NCI-H748 (cell line): ENCODE measurements at regions not wholly inside any gene's neighbourhood (a gene's known extent, or its start where the extent isn't known, plus 50 kb on each side); places are given as distances from the start of the nearest gene placed in this dataset.
"Not testable (repeated sequence)": the region's sequence is repeated elsewhere in the genome, so short reads cannot be mapped to it uniquely, and the experiment has no call there.

Experiments
- DNase-seq: peaks from one replicate; lab custom pipeline; 2025; ENCODE audit not compliant: unreplicated experiment; lab: John Stamatoyannopoulos, UW

DNA sequence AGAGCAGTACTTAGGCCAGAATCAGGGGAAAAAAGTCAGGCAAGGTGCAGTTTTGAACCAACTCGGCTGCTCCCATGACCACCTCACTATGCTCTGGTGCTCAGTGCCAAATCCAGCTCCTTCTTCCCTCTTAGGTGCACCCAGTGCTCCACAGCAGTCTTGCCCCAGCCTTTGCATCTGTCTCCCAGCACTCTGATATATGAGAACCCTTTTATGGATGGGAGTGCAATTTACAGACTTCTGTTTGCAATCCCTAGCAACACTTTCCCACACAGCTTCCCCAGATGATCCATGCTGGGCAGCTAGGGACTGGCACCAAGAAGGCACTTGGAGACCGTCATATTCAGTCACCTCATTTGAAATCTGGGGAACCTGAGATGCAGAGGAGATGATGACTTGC lies 267.9 kb upstream of the CCL2 start:
- no peak for DNase-seq

- DNase-seq = no peak
These were observed 265.5 kb upstream of the CCL2 start for GRCh38 chr17:33989361-33990148.

DNA sequence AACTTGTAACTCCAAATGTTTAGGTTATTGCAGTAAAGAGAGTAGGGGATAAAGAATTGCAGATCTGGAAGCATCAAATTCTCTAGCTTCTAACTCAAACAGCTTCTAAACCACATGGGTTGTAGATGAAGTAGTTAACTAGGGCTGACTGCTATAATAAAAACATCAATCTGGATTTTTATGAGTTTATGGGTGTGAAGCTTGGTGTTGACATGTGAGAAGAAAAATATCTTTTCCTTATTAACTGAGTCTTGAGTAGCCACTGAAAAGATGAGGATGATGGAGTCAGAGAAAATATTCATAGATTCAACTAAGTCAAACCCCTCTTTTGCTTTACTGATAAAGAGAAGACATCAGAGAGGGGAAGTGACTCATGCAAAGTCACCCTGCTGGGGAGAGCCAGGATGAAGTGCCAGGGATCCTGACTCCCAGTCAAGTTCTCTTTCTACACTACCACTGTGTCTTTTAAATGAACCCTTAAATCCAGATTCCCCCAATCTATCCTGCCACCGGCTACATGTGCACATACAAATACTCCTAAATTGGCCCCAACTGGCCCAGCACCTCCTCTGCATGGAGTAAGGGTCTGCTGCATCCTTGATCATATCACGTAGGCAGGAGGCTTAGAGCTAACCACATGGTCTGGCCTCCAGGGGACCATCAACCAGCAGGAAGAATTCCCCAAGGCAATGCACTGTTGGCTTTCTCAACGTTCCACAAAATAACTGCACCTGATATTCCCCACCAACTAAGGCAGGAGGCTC lies 264.0 kb upstream of the CCL2 start:
- no peak for DNase-seq

DNA sequence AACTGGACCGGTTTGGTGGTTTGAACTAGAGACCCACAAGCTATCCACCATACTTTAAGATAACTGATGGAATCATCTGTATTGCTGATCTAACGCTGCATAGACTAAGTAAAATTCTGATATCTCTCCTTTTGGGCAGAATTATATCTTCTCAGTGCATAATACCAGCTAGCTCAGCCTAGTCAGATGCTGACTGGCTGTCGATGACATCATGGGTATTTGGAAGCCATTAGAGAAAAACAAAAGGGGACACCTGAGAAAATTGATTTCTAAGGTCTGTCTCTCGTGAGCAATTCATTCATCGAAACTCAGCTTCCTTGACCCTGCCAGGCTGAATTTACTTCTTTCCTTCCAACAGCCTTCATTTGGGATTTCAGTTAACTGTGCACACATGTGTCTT lies 263.0 kb upstream of the CCL2 start:
- no peak for DNase-seq

GRCh38 chr17:34000639-34001038 lies 254.4 kb upstream of the CCL2 start:
- DNase-seq = no peak

- no peak for DNase-seq
These were observed 253.8 kb upstream of the CCL2 start for GRCh38 chr17:34001246-34001645.

DNA sequence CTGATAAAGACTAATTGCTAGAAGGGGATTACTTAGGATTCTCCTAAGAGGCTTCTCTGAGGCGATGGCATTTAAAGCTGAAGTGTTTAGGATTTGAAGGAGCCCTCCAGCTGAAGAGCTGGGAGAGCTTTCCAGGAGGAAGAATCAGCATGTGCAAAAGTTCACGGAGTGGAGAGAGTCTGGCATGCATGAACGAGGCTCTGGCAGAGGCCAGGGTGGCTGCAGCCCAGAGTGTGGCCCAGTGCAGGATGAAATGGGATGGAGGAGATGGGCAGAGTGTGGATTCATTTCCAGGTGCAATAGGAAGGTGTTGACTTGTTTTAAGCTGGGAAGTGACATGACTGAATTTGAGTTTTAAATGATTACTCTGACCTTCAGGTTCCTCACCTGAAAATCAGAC lies 249.0 kb upstream of the CCL2 start:
- DNase-seq = no peak

DNA sequence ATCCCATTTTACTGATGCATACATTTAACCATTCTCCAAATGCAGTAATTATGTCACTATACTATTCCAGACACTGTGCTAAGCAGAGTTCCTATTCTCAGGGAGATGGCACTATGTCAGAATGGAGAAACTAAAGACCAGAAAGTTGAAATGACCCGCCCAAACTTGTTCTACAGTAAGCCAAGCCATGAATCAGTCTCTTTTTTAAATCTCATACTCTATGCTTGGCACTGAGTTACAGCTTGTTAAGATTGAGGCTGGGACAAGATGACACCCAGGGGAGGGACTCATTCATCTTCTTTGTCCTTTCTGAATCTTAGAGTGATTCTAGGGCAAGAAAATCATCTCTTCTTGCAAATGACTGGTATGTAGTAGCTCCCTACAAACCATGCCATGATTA lies 247.0 kb upstream of the CCL2 start:
- DNase-seq = no peak

- DNase-seq = no peak
These were observed 245.2 kb upstream of the CCL2 start for GRCh38 chr17:34009912-34010311.

- DNase-seq = no peak
These were observed 244.6 kb upstream of the CCL2 start for GRCh38 chr17:34010534-34010933.

DNA sequence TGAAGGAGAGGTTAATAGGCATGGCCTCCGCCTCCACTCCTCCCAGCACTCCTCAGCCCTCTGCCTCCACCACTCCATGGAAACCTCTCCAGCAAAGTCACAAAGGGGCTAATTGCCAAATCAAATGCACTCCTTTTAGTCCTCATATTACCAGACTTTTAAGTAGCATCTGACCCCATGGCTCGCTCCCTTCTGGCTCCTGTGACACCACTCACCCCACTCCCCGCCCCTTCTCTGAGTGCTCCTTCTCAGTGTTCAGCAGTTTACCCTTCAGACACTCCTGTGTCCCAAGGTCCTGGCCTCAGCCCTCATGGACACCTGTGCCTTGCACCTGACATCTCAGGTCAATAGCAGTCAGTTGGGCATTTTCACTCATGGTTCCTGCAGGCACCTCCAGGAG lies 243.5 kb upstream of the CCL2 start:
- DNase-seq = no peak

- DNase-seq = no peak
These were observed 242.2 kb upstream of the CCL2 start for GRCh38 chr17:34012709-34013375.

- no peak for DNase-seq
These were observed 239.8 kb upstream of the CCL2 start for GRCh38 chr17:34015253-34015652.

DNA sequence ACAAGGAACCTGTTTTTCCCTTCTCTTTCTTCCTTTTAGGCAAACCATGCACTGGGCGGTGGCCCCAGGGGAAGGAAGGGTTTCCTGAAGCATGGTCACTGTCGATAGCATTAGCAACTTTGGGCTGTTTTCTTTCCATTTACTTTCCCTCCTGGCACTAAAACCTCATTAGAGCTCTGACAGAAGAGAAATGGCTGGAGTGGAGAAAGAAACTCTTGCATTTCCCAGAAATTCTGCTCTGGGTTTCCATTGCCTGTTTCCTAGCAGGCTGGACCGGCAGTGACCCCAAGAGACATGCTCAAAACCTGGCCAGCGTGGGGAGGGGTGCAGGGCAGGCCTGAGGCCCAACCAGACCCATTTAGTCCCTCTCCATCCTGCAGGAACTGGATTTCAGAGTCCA lies 230.7 kb upstream of the CCL2 start:
- no peak for DNase-seq

DNA sequence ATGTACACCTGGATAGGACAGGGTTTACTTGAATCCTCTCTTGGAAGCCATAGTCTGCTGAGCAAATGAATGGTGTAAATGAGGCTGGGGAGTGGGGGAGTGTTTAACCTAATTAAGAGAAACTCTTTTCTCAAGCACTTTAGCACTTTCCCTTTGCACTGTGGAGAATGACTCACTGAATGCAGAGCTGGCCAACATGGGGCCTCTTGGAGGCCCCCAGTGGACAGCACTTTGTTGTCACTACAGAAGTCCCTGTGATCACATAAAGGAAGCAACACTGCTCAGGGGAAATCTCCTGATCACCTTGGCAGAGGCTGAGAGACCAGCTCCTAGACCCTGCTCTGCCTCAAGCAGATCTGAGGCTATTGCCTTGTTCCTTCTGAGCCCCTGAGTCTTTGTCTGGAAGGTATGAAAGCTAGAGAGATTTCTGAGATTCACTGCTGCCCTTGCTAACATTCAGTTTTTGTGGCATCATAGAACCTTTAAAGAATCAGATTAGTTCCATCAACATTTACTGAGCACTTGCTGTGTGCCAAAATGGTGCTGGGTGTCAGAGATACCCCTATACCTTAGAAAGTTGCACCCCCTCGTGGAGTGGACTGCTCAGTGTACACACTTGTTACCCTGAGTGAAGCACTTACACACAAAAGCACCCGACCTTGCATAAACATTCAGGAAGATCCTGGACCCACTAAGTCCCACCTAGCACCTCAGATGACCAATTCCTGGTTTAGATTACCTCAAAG lies 230.1 kb upstream of the CCL2 start:
- no peak for DNase-seq

DNA sequence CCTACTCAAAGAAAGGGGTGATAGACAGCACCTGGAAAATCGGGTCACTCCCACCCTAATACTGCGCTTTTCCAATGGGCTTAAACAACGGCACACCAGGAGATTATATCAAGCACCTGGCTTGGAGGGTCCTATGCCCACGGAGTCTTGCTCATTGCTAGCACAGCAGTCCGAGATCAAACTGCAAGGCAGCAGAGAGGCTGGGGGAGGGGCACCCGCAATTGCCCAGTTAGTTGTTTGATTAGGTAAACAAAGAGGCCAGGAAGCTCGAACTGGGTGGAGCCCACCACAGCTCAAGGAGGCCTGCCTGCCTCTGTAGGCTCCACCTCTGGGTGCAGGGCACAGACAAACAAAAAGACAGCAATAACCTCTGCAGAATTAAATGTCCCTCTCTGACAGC lies 224.5 kb upstream of the CCL2 start:
- peak; percentile 61 for DNase-seq

- DNase-seq = not testable (repeated sequence)
These were observed 222.8 kb upstream of the CCL2 start for GRCh38 chr17:34032305-34032704.

DNA sequence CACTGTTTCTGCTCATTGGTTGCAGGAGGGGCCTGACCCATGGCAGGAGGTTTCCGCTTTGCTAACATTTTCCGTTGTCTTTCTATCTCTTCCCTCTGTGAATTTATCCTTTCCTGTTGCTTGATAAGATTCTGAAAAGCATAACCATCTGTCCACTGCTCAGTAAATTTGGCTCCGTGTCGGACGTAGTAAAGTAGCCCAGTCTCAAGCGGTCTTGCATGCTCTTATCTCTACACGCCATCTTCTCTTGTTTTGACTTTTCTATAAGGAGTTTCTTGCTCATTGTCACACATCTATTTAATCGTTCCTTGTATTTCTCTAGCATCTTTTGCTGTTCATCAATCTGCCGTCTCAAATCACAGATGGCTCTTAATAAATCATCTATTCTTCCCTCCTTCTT lies 216.3 kb upstream of the CCL2 start:
- DNase-seq = not testable (repeated sequence)

DNA sequence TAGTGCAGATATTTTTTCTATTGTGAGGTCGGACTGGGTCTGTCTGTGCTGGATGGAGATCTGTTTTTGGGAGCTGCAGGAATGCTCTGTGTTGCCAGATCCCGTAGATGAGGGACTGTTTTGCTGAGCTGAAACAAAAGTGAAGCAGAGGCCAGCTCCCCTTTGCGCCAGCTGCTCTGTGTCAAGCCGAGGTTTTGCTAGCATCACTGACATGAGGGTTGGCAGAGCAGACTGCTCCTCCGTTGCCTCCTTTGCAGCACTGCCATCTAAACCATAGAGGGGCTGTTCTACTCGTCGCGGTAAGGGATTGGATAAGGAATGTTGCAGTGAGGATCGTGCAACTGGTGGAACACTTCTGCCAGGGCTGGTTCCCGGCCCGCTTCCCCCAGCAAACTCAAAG lies 215.9 kb upstream of the CCL2 start:
- DNase-seq = not testable (repeated sequence)

GRCh38 chr17:34039759-34040555 lies 215.1 kb upstream of the CCL2 start:
- DNase-seq = not testable (repeated sequence)
